ENCODE measurements at regions not wholly inside any gene's neighbourhood (a gene's known extent, or its start where the extent isn't known, plus 50 kb on each side); places are given as distances from the start of the nearest gene placed in this dataset.

- no peak for TF ChIP-seq EZH2phosphoT487 (IDR thresholded peaks at IDR 0.05; ENCODE audit: insufficient read depth, low read depth)
- no peak for TF ChIP-seq EZH2 (IDR thresholded peaks at IDR 0.05; ENCODE audit: insufficient read depth, poor library complexity, severe bottlenecking)
Observed at GRCh38 chr4:125991398-125991797, 676.6 kb downstream of the FAT4 start.

All from GM23248 (cell line).